ENCODE measurements at regions not wholly inside any gene's neighbourhood (a gene's known extent, or its start where the extent isn't known, plus 50 kb on each side); places are given as distances from the start of the nearest gene placed in this dataset.

DNA sequence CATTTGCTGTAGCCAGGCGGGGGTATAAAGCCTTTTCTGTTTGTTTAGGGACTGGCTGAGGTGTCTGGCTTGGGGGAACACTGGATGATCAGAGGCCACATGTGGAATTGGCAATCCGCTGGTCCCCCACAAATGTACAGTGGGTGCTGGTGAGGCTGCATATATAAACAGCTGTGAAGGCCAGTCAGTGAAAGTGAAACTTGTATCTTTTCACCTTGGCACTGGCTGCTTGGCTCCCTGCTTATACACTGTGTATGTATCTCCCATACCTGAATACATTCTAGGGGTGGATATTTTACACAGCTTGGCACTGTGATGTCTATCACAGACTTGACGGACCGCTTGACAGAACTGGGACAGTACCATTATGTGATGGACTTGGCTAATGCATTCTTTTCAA lies 246.8 kb upstream of the AVPR1A start:
- no peak for TF ChIP-seq CTCF (CRISPR knock-in tag; IDR thresholded peaks at IDR 0.05)
- no peak for TF ChIP-seq ZNF44 (CRISPR knock-in tag; IDR thresholded peaks at IDR 0.05)
- no peak for TF ChIP-seq EZH2 (conservative IDR thresholded peaks at IDR 0.05; ENCODE audit: low read depth, low read length)
- TF ChIP-seq, protein P1, sequence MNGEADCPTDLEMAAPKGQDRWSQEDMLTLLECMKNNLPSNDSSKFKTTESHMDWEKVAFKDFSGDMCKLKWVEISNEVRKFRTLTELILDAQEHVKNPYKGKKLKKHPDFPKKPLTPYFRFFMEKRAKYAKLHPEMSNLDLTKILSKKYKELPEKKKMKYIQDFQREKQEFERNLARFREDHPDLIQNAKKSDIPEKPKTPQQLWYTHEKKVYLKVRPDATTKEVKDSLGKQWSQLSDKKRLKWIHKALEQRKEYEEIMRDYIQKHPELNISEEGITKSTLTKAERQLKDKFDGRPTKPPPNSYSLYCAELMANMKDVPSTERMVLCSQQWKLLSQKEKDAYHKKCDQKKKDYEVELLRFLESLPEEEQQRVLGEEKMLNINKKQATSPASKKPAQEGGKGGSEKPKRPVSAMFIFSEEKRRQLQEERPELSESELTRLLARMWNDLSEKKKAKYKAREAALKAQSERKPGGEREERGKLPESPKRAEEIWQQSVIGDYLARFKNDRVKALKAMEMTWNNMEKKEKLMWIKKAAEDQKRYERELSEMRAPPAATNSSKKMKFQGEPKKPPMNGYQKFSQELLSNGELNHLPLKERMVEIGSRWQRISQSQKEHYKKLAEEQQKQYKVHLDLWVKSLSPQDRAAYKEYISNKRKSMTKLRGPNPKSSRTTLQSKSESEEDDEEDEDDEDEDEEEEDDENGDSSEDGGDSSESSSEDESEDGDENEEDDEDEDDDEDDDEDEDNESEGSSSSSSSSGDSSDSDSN (CRISPR knock-in tag; IDR thresholded peaks at IDR 0.05) = no peak
- no peak for TF ChIP-seq KMT2A (CRISPR knock-in tag; IDR thresholded peaks at IDR 0.05)
- no peak for TF ChIP-seq ATF7 (IDR thresholded peaks at IDR 0.05)
- TF ChIP-seq ATF7 (CRISPR knock-in tag; IDR thresholded peaks at IDR 0.05) = no peak
- no peak for TF ChIP-seq THYN1 (CRISPR knock-in tag; IDR thresholded peaks at IDR 0.05; ENCODE audit: borderline replicate concordance, low read depth)

Measured in HepG2 (cell line).